H1 (cell line): ENCODE measurements at regions not wholly inside any gene's neighbourhood (a gene's known extent, or its start where the extent isn't known, plus 50 kb on each side); places are given as distances from the start of the nearest gene placed in this dataset.

Experiments used
- CHD7 ChIP-seq: fragments of 300-600 bp; sonication (generic); IDR thresholded peaks from 2 replicates; pipeline ENCODE4 v1.7.1; 2012; ENCODE audit warnings: low read length, moderate library complexity, mild to moderate bottlenecking, inconsistent platforms; ENCODE audit not compliant: insufficient replicate concordance
- POLR2AphosphoS5 ChIP-seq: IDR thresholded peaks from 2 replicates; pipeline ENCODE4 v1.6.1; 2011; ENCODE audit warnings: low read depth, low read length
- ZNF274 ChIP-seq: IDR thresholded peaks from 2 replicates; pipeline ENCODE4 v1.7.0; 2012; ENCODE audit warnings: low read length, borderline replicate concordance; ENCODE audit errors: extremely low read depth

GRCh38 chr1:212525479-212526110, 83.0 kb upstream of the ATF3 start (continued):
- TF ChIP-seq CHD7, result no peak
- no peak for TF ChIP-seq ZNF274
- TF ChIP-seq POLR2AphosphoS5, result no peak
